ENCODE measurements at regions not wholly inside any gene's neighbourhood (a gene's known extent, or its start where the extent isn't known, plus 50 kb on each side); places are given as distances from the start of the nearest gene placed in this dataset.
"Not testable (repeated sequence)": the region's sequence is repeated elsewhere in the genome, so short reads cannot be mapped to it uniquely, and the experiment has no call there.

- TF ChIP-seq, protein P1, sequence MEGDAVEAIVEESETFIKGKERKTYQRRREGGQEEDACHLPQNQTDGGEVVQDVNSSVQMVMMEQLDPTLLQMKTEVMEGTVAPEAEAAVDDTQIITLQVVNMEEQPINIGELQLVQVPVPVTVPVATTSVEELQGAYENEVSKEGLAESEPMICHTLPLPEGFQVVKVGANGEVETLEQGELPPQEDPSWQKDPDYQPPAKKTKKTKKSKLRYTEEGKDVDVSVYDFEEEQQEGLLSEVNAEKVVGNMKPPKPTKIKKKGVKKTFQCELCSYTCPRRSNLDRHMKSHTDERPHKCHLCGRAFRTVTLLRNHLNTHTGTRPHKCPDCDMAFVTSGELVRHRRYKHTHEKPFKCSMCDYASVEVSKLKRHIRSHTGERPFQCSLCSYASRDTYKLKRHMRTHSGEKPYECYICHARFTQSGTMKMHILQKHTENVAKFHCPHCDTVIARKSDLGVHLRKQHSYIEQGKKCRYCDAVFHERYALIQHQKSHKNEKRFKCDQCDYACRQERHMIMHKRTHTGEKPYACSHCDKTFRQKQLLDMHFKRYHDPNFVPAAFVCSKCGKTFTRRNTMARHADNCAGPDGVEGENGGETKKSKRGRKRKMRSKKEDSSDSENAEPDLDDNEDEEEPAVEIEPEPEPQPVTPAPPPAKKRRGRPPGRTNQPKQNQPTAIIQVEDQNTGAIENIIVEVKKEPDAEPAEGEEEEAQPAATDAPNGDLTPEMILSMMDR (IDR thresholded peaks at IDR 0.05; ENCODE audit: control insufficient read depth, insufficient read depth, low read depth, low read length, missing control alignments) = no peak
- no peak overlapping the region for H3K4me3 ChIP-seq (ENCODE audit: control insufficient read depth, low read depth, low read length)
- no peak for DNase-seq (ENCODE audit: low read depth)
Observed at GRCh38 chr5:74526111-74526510, 114.4 kb downstream of the ENC1 start.

DNA sequence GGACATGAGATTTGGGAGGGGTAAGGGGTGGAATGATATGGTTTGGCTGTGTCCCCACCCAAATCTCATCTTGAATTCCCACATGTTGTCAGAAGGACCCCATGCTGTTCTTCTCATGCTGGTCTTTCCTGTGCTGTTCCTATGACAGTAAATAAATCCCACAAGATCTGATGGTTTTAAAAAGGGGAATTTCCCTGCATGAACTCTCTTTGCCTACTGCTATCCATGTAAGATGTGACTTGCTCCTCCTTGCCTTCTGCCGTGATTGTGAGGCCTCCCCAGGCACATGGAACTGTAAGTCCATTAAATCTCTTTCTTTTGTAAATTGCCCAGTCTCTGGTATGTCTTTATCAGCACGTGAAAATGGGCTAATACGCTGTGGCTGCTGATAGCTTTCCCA, 115.8 kb downstream of the ENC1 start:
- not testable (repeated sequence) for DNase-seq (ENCODE audit: low read depth); H3K4me3 ChIP-seq (ENCODE audit: control insufficient read depth, low read depth, low read length)

GRCh38 chr5:74523698-74524097, 116.8 kb downstream of the ENC1 start:
- not testable (repeated sequence) for H3K4me3 ChIP-seq (ENCODE audit: control insufficient read depth, low read depth, low read length); DNase-seq (ENCODE audit: low read depth)

- H3K4me3 ChIP-seq (ENCODE audit: control insufficient read depth, low read depth, low read length); DNase-seq (ENCODE audit: low read depth): not testable (repeated sequence)
Observed at GRCh38 chr5:74522838-74523237, 117.7 kb downstream of the ENC1 start.

GRCh38 chr5:74521401-74521800, 119.1 kb downstream of the ENC1 start:
- DNase-seq (ENCODE audit: low read depth) = no peak
- TF ChIP-seq, protein P1 (IDR thresholded peaks at IDR 0.05; ENCODE audit: control insufficient read depth, insufficient read depth, low read depth, low read length, missing control alignments) = no peak
- H3K4me3 ChIP-seq (ENCODE audit: control insufficient read depth, low read depth, low read length) = no peak overlapping the region

GRCh38 chr5:74519679-74520078, 120.8 kb downstream of the ENC1 start:
- TF ChIP-seq, protein P1 (IDR thresholded peaks at IDR 0.05; ENCODE audit: control insufficient read depth, insufficient read depth, low read depth, low read length, missing control alignments) = no peak
- no peak for DNase-seq (ENCODE audit: low read depth)
- H3K4me3 ChIP-seq (ENCODE audit: control insufficient read depth, low read depth, low read length) = no peak overlapping the region

- no peak for DNase-seq (ENCODE audit: low read depth)
- TF ChIP-seq, protein P1 (IDR thresholded peaks at IDR 0.05; ENCODE audit: control insufficient read depth, insufficient read depth, low read depth, low read length, missing control alignments) = no peak
Observed at GRCh38 chr5:74519161-74519571, 121.4 kb downstream of the ENC1 start.

DNA sequence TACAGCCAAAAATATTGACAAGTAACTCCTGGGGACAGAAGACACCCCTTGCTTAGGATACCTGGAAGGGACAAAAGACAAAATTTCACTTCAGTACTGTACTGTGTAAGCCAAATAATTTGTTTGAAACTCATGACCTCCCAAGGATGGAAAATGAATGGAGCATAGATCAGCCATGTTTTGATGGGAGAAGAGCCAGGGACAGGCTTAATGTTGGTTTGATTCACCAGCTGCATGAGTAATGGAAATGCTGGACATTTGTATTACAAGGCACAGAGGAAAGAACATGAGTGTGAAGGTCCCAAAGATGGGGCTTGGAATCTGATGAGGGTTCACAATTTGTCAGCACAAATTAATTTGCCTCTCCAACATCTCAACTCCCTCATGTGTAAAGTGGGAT, 122.8 kb downstream of the ENC1 start:
- H3K4me3 ChIP-seq (ENCODE audit: control insufficient read depth, low read depth, low read length) = no peak overlapping the region
- DNase-seq (ENCODE audit: low read depth) = no peak
- TF ChIP-seq, protein P1 (IDR thresholded peaks at IDR 0.05; ENCODE audit: control insufficient read depth, insufficient read depth, low read depth, low read length, missing control alignments) = no peak

More at GRCh38 chr5:74519161-74519571, 121.4 kb downstream of the ENC1 start:
- no peak overlapping the region for H3K4me3 ChIP-seq (ENCODE audit: control insufficient read depth, low read depth, low read length)
